Pulmonary artery endothelial cell (primary cell): ENCODE measurements at regions not wholly inside any gene's neighbourhood (a gene's known extent, or its start where the extent isn't known, plus 50 kb on each side); places are given as distances from the start of the nearest gene placed in this dataset.

Experiments used
- DNase-seq: peaks from one replicate; pipeline ENCODE4 v3.0.0-alpha.2; 2011; ENCODE audit warnings: low read depth, low spot score

GRCh38 chr20:23232679-23233308, 117.8 kb upstream of the NXT1 start:
- DNase-seq, result no peak

GRCh38 chr20:23232219-23232581, 118.4 kb upstream of the NXT1 start:
- no peak for DNase-seq

DNA sequence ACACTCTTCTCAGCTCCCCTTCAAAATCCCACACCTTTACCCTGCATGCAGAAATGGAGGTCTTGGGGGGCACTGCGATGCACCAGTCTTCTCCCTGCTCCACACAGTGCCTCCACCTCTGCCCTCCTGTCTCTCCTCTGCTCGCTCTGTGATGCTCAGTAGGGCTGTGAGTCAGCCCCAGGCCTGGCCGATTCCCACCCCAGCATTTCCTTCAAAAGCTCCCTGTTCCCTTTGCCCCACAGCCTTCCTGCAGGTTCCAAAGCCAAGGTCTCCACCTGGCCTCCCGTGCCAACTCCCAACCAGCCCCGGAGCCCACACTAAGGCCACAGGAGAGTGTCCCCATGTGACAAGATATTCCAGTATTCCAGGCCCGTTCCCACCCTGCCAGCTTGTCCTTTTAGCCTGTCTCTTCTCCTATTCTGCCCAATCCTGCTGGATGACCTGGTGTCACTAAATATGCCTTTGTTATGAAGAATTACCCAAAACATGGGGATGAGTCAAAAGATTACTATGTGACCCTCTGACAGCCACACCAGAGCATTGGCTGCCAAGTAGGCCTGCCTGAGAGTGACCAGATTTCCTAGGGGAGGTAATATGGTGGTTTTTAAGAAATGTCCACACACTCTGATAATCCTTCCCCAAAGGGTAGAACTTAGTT, 118.9 kb upstream of the NXT1 start:
- DNase-seq, result no peak

DNA sequence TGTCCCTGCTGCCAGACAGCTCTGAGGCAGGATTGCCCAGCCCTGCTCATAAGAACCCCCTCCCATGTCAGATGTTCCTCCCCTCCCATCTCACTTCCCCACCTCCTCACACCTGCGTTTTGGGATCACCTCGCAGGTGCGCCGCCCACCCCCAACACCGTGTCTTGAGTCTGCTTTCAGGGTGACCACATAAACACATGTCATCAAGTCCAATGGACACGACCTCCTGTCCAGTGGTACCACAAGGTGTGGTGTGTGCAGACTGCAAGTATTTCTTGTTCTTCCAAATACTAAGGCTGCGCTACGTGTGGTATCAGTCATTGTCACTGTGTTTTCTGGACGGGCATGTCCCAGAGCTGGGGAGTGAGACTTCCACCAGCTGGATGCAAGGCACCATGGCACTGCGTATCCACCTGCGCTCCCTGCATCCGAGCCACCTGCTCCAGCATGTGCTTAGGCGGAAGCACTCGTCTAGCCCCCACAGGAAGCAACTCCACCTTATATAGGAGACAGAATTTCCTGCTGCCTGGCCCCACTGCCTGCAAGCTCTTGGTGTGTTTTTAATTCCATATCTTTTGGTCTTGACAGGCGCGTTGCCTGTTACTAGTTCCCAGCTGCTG, 119.7 kb upstream of the NXT1 start:
- no peak for DNase-seq

- no peak for DNase-seq
Measured at GRCh38 chr20:23229989-23230388, 120.6 kb upstream of the NXT1 start.

DNA sequence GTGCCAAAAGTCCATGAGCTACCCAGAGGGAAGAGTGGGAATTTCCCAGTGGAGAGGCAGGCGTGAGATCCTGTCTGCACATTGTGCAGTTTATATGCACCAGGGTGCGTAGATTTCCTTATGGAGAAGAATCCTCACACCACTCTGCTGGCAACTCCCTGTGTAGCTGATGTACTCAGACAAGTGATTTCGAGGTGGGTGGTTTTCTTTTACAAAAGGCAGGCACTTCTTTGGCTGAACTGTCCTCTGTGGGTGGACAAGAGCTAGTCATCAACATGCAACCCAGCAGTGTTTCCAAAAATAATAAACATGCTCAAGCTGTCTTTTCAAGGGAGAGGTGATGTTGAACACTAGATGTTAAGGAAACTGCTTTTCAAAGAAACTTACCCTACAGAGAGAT, 121.7 kb upstream of the NXT1 start:
- DNase-seq, result no peak

- no peak for DNase-seq
Measured at GRCh38 chr20:23227976-23228375, 122.6 kb upstream of the NXT1 start.

DNA sequence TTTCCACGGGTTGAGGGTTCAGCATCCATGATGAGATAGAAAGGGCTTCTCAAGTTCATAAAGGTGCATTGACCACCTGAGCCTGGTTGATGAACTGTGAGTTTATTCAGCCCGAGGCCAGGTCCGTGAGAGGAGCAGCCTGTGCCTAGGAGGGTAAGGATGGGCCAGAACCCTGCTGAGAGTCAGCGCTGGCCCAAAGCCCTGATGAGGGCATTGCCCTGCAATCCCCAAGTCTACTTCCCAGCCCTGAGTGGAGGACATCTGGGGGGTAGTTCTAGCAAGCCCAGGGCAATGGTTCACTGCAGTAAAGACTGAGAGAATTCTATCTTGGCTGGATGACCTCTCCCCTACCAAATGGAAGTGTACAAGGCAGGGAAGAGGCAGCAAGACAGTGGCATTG, 123.3 kb upstream of the NXT1 start:
- no peak for DNase-seq

DNA sequence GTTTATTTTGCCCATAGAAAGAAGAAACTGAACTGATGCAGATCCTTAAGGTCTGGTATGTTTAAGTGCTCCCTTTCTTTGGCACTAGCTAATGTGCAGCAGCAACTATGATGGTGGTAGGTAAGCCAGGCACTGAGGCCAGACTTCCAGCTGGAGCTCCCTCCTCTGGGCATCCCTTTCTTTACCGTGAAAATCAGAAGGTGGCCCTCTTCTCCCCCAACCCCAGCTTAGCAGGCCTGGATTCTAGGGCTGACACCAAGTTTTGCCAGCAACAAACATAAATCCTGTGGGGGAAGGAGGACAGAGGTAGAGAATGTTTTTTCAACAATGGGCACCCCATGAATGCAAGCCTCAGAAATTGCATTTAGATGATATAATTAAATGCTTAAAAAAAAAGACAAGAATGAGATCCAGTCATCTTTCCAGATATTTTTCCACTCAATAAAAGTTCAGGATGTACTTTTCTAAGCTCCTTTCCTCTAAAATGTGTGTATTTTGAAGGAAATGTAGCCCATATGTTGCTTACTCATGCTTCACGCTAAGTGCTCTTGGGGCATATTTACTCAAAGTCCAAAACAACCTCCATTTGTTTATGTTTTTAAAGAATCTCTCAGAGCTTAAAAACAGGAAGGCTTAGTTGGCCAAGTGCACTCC, 123.9 kb upstream of the NXT1 start:
- peak; percentile 35 for DNase-seq

DNA sequence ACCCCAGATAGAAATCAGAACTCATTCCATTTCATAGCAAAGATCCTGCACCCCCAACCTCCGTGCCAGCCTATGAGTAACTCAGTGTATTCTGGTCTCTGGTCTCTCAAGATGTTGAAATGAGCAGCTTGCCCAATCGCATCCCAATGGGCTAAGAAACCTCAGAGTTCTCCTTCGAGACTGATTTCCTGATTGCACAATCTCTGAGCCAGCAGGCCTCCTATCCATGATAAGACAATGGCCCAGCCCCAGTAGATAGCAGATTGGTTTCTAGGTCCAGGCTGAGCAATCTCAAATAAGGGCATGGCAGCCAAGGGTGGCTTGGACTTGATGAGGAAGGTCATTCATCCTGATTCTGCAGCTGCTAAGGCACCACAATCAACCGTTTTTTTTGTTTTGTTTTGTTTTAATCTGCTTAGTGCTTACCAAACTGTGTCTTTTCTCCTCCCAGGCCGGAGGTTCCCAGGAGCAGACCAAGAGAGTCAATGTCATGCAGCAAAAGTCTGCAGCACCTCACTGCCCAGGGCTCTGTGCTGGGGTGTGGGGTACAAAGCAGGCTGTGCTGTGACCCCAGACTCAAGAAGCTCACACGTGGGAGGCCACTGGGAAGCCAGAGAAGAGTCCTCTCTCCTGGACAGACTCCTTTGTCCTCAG, 125.1 kb upstream of the NXT1 start:
- DNase-seq, result no peak

- DNase-seq, result no peak
Measured at GRCh38 chr20:23224806-23225205, 125.8 kb upstream of the NXT1 start.

DNA sequence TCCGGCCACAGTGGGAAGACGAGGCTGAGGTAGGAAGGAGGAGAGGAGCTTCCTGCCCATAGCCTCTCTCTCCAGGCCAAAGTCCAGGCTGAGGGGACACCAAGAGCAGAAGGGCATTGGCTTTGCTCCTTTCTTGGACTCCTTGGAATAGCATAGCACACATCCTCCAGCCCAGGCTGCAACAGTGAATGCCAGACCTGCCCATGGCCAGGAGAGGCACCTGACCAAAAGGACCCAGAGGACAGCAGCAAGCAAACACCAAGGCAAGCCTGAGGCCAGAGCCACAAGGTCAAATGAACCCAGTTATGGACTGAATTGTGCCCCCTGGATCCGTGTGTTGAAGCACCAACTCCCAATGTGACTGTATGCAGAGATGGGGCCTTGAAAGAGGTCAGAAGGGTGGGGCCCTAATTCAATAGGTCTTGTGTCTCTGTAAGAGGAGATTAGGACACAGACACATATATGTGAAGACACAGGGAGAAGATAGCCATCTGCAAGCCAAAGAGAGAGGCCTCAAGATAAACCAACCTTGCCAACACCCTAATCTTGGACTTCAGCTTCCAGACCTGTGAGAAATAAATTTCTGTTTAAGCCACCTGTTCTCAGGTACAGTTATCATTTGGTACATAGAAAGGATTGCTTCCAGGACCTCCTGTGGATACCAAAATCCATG, 126.5 kb upstream of the NXT1 start:
- no peak for DNase-seq

GRCh38 chr20:23222531-23223200, 127.9 kb upstream of the NXT1 start:
- DNase-seq, result no peak

DNA sequence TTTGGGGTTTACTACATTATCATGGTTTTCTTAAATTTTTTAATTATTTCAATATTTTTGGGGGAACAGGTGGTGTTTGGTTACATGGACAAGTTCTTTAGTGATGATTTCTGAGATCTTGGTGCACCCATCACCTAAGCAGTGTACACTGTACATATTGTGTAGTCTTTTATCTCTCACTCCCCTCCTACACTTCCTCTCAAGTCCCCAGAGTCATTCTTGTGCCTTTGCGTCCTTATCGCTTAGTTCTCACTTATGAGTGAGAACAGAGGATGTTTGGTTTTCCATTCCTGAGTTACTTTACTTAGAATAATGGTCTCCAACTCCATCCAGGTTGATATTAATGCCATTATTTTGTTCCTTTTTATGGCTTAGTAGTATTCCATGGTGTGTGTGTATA, 130.9 kb upstream of the CD93 start:
- no peak for DNase-seq

DNA sequence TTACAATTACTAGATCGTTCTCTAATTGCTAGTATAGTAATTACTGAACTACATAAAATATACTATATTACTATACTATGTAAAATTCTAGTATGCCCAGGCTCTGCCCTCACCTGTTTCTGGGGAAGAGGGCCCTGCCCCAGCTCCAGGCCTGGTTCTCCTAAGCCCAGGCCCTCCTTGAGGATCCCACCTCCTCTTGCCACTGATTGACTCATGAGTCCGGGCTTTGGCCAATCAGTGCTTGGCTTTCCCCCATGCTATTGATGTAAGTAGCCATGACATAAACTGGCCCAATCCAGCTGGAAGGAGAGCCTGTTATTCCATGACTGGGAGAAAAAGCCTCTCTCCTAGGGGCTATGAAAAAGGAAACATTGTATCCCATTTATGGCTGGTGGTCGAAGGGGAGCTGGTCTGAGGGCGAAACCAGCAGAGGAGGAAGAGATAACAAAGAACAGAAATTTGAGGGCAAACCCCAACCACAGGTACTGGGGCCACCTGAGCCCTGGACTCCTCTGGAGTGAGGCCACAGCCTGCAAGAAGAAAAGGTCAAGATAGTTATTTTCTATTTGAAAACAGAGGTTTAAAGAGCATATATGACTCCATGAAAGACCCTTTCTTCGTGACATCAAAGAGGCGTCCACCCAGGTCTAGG, 129.3 kb upstream of the CD93 start:
- no peak for DNase-seq

- no peak for DNase-seq
Measured at GRCh38 chr20:23214903-23215302, 128.8 kb upstream of the CD93 start.

DNA sequence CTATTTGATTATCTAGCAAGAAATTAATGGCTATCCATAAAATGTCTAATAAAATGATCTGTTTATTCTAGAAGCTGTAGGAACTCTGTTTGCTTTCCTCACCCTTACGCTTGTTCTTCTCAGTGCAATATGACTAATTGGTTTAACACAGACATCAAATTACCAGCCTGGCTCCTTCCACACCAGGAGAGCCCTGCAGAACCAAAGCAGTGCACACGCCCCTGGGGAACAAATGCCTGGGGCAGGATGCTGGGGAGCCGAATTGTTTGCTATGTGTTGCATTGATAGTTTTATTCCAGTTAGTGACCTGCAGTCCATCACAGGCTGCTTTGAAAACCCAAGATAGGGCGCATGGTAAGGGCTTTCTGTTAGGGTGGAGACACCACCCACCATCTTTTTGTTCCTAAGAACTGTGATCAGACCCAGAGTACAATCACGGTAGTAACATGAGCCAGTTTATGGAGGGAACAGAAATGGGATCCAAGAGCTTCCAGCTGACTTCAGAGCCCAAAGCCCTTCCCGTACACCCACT, 126.4 kb upstream of the CD93 start:
- DNase-seq, result no peak

DNA sequence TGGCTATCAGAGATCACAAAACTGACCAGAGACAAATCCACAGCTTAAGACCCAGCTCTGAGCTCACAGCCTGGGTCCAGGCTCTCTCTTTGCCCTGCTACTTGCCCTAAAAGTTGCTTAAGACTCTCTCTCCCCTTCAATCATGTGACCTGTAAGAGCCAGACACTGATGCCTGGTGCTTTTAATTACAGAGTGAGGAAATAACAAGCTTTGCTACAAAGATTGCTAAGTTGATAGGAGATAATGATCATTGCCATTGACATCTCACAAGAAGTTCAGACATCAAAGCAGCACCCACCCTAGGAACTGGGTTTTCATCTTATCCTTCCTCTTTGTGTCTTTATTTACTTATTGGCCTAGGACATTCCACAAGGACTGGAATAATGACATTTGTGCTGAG, 125.9 kb upstream of the CD93 start:
- no peak for DNase-seq

GRCh38 chr20:23211164-23211563, 125.0 kb upstream of the CD93 start:
- DNase-seq, result no peak

DNA sequence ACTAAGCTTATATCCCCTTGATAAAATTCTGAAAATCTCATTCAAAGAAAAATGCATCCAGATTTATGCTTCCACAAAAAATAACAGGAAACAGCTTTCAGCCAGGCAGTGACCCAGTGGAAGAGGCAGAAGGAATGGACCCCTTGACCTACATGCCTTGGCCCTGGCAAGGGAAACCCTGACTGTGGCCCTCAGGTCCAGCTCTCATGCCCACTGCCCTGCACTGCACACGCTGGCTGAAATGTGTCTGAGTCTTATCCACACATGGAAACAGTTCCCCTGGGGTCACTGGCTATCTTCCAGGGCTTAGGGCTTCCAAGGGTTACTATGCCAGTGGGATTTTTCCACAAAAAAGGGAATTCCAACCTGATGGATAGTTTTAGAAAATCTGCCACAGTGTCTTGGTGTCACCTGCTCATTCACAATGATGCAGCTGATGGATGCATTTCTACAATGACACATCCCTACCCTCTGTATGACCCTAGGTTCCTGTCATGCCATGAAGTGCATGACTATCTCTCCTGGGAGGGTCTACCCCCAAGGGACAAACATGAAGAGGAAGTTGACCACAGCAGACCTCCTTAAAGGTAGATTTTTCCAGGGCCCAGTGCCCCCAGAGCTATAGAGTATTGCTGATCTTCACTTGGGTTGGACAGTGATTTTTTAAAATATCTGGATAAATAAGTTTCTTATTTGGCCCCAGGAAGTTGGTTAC, 121.9 kb upstream of the CD93 start:
- no peak for DNase-seq
